NB4 (cell line): ENCODE measurements at regions not wholly inside any gene's neighbourhood (a gene's known extent, or its start where the extent isn't known, plus 50 kb on each side); places are given as distances from the start of the nearest gene placed in this dataset.

Source experiments
- MYC ChIP-seq: IDR thresholded peaks from 2 replicates; pipeline ENCODE4 v1.6.1; 2011; ENCODE audit warnings: low read depth, low read length
- POLR2A ChIP-seq: IDR thresholded peaks from 2 replicates; pipeline ENCODE4 v1.6.1; 2011; ENCODE audit warnings: mild to moderate bottlenecking; ENCODE audit not compliant: insufficient read length; ENCODE audit errors: extremely low read depth
- TF ChIP-seq, protein P1 (sequence below): IDR thresholded peaks from one replicate; pipeline ENCODE4 v1.5.1; 2012; ENCODE audit warnings: low read depth, low read length
- TF ChIP-seq, protein P2 (sequence below): IDR thresholded peaks from 2 replicates; pipeline ENCODE4 v1.6.1; 2011; ENCODE audit warnings: low read depth, low read length

- no peak for TF ChIP-seq POLR2A
- TF ChIP-seq MYC, result no peak
- TF ChIP-seq, protein P1, sequence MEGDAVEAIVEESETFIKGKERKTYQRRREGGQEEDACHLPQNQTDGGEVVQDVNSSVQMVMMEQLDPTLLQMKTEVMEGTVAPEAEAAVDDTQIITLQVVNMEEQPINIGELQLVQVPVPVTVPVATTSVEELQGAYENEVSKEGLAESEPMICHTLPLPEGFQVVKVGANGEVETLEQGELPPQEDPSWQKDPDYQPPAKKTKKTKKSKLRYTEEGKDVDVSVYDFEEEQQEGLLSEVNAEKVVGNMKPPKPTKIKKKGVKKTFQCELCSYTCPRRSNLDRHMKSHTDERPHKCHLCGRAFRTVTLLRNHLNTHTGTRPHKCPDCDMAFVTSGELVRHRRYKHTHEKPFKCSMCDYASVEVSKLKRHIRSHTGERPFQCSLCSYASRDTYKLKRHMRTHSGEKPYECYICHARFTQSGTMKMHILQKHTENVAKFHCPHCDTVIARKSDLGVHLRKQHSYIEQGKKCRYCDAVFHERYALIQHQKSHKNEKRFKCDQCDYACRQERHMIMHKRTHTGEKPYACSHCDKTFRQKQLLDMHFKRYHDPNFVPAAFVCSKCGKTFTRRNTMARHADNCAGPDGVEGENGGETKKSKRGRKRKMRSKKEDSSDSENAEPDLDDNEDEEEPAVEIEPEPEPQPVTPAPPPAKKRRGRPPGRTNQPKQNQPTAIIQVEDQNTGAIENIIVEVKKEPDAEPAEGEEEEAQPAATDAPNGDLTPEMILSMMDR, result no peak
- TF ChIP-seq, protein P2, sequence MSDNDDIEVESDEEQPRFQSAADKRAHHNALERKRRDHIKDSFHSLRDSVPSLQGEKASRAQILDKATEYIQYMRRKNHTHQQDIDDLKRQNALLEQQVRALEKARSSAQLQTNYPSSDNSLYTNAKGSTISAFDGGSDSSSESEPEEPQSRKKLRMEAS, result no peak
Observed at GRCh38 chr2:188770296-188770695, 203.9 kb upstream of the COL3A1 start.
